HepG2 (cell line): ENCODE measurements at regions not wholly inside any gene's neighbourhood (a gene's known extent, or its start where the extent isn't known, plus 50 kb on each side); places are given as distances from the start of the nearest gene placed in this dataset.

Experiments
- ATAC-seq: fragments of 200-7000 bp; cut with Tn5 transposase; 3 replicates; pipeline ENCODE4 v1.9.1; 2020; ENCODE audit warnings: mild to moderate bottlenecking, moderate library complexity
- BruUV-seq: library from RNA; stranded (reverse); fragments of 400-500 nt; replicated peaks from 2 replicates; lab custom pipeline; 2021; lab: Mats Ljungman, UMichigan
- CTCF ChIA-PET: fragments of 300-600 bp; formaldehyde crosslinking; extraction: SDS; loops from one replicate; lab custom pipeline; 2021; ENCODE audit warnings: low total read pairs, inconsistent platforms, low intra/inter-chr PET ratio; lab: Yijun Ruan, JAX
- POLR2A ChIA-PET: fragments of 350-600 bp; sonication (Branson Sonifier 250); formaldehyde crosslinking; loops from one replicate; lab custom pipeline; 2020; ENCODE audit warnings: antibody characterized with exemption, inconsistent platforms; lab: Yijun Ruan, JAX
- DNase-seq: peaks from one replicate; pipeline ENCODE4 v3.0.0-alpha.2; 2015; ENCODE audit warnings: low spot score
- FAIRE-seq: peaks from 3 replicates; lab custom pipeline; 2011; peaks lifted over from hg19 to GRCh38; lab: Jason Lieb, UNC
- H2AFZ ChIP-seq: one replicate; pipeline ENCODE4 v1.6.1; 2011; ENCODE audit warnings: low read length, inconsistent platforms
- H3K27ac ChIP-seq: fragments of 300-600 bp; 3 replicates; pipeline ENCODE4 v1.8.0; 2011; ENCODE audit warnings: mixed run types, mild to moderate bottlenecking, mixed read lengths, low read length, inconsistent platforms; ENCODE audit not compliant: insufficient read depth; ENCODE audit errors: extremely low read length
- H3K27me3 ChIP-seq, 2 experiments: fragments of 200-600 bp in 1 of 2; 2 replicates in 1 of 2; 3 replicates in 1 of 2; pipeline versions ENCODE4 v1.6.0 to v1.8.0; 2011; ENCODE audit warnings: low read length in 2 of 2, mild to moderate bottlenecking in 2 of 2, moderate library complexity in 2 of 2, inconsistent platforms in 1 of 2; ENCODE audit not compliant: insufficient read depth in 2 of 2, control insufficient read depth in 1 of 2
- H3K36me3 ChIP-seq, 2 experiments: fragments of 200-600 bp in 1 of 2; replicated peaks in 1 of 2; 2 replicates in 1 of 2; 3 replicates in 1 of 2; pipeline versions ENCODE4 v1.5.1 to v1.8.0; 2011; ENCODE audit warnings: low read length in 2 of 2, inconsistent platforms in 1 of 2; ENCODE audit not compliant: insufficient read depth in 2 of 2, control insufficient read depth in 1 of 2
- H3K4me1 ChIP-seq: 2 replicates; pipeline ENCODE4 v1.5.1; 2012; ENCODE audit warnings: low read length, inconsistent platforms; ENCODE audit not compliant: insufficient read depth
- H3K4me2 ChIP-seq: 2 replicates; pipeline ENCODE4 v1.6.0; 2011; ENCODE audit warnings: low read depth, low read length, inconsistent platforms
- H3K4me3 ChIP-seq, 3 experiments: fragments of 200-600 bp in 1 of 3; sonication (generic), shearing (Covaris generic) in 1 of 3; replicated peaks in 1 of 3; 2 replicates each; pipeline ENCODE4 v1.5.1; 2011 to 2016; ENCODE audit warnings: low read length in 3 of 3, inconsistent platforms in 2 of 3, low read depth in 2 of 3, mild to moderate bottlenecking in 2 of 3, control low read depth in 1 of 3, mixed read lengths in 1 of 3; ENCODE audit not compliant: insufficient read depth in 1 of 3
- H3K79me2 ChIP-seq: one replicate; pipeline ENCODE4 v1.6.1; 2011; ENCODE audit warnings: low read length, inconsistent platforms; ENCODE audit not compliant: insufficient read depth
- H3K9ac ChIP-seq: 2 replicates; pipeline ENCODE4 v1.6.0; 2011; ENCODE audit warnings: mild to moderate bottlenecking, low read depth, low read length, inconsistent platforms; ENCODE audit not compliant: insufficient read depth
- H3K9me3 ChIP-seq: 2 replicates; pipeline ENCODE4 v1.5.1; 2012; ENCODE audit warnings: mild to moderate bottlenecking, low read length
- H4K20me1 ChIP-seq: 2 replicates; pipeline ENCODE4 v1.6.0; 2011; ENCODE audit warnings: inconsistent platforms, mild to moderate bottlenecking, low read length, moderate library complexity; ENCODE audit not compliant: insufficient read depth
- IKZF1 ChIP-seq: fragments of 450-650 bp; IDR thresholded peaks from 2 replicates; pipeline ENCODE4 v1.7.1; 2016
- NCOA2 ChIP-seq: sonication (generic); formaldehyde crosslinking; IDR thresholded peaks from 2 replicates; pipeline ENCODE4 v1.8.0; 2022; ENCODE audit warnings: inconsistent platforms
- SATB2 ChIP-seq: sonication (generic); formaldehyde crosslinking; IDR thresholded peaks from 2 replicates; pipeline ENCODE4 v1.5.0; 2020; ENCODE audit warnings: missing genetic modification reagents
- ZNF329 ChIP-seq: sonication (generic); formaldehyde crosslinking; IDR thresholded peaks from 2 replicates; pipeline ENCODE4 v1.9.0; 2021; ENCODE audit warnings: low read depth, mild to moderate bottlenecking, missing genetic modification reagents
- ZNF660 ChIP-seq: sonication (generic); formaldehyde crosslinking; IDR thresholded peaks from 2 replicates; pipeline ENCODE4 v1.5.1; 2020; ENCODE audit warnings: mild to moderate bottlenecking, low read depth, missing genetic modification reagents, borderline replicate concordance
- ZUFSP ChIP-seq: sonication (generic); formaldehyde crosslinking; IDR thresholded peaks from 2 replicates; pipeline ENCODE4 v1.9.0; 2021; ENCODE audit warnings: missing genetic modification reagents, mild to moderate bottlenecking, borderline replicate concordance
- WGBS: methylation state at CpG from one replicate; pipeline ENCODE4 v1.1.6; 2017; ENCODE audit warnings: low lambda C conversion rate; 5-methylcytosine and 5-hydroxymethylcytosine counted together
- in situ Hi-C: cut with HindIII; loops from 2 replicates; pipeline ENCODE4 v1.10.0; 2017; ENCODE audit warnings: low pct_unique_long_range_greater_than_20kb; ENCODE audit not compliant: extremely low pct_ligation_motif_present
- intact Hi-C: fragments of 100-400 bp; cut with micrococcal nuclease; formaldehyde crosslinking; loops from one replicate; pipeline ENCODE4 v1.10.0; 2022; ENCODE audit not compliant: unreplicated experiment

- Histone ChIP-seq H3K79me2 (no peaks in the 10 kb centered on the region), H3K9ac (no peak overlapping the region), H3K4me1 (no peaks in the 10 kb centered on the region), H3K9me3 (no peaks in the 10 kb centered on the region), H3K4me2 (no peak overlapping the region), H4K20me1 (no peaks in the 10 kb centered on the region), H3K27me3 (peaks cover 0 to 3% of the 10 kb centered on the region in 2 experiments; a peak in 1 of 5 replicates), H2AFZ (no peak overlapping the region), H3K27ac (no peak overlapping the region), H3K4me3 (no peak overlapping the region)
- intact Hi-C loops: no loop called here
- WGBS: 13% methylated on average over 5 of the region's 5 CpGs
- ATAC-seq (no peak), DNase-seq (no peak), FAIRE-seq (no peak)
- POLR2A ChIA-PET: no interaction called here
- CTCF ChIA-PET: no interaction called here
- no peak for TF ChIP-seq IKZF1
- no peak for TF ChIP-seq ZUFSP
- TF ChIP-seq ZNF329 (CRISPR knock-in tag): peak; percentile 95
- TF ChIP-seq, all 625 proteins: peak for 1
- H3K36me3 ChIP-seq: no peaks in the 10 kb centered on the region
- in situ Hi-C loops: no loop called here
- no TSS peak for BruUV-seq
Measured at GRCh38 chr1:17965515-17966100, 142.0 kb upstream of the IGSF21 start.

GRCh38 chr1:17966341-17966740, 141.3 kb upstream of the IGSF21 start:
- Histone ChIP-seq H3K4me2 (no peak overlapping the region), H3K4me3 (no peak overlapping the region), H3K27ac (no peak overlapping the region), H2AFZ (no peak overlapping the region)
- no TSS peak for BruUV-seq
- no peak for ATAC-seq
- no peak for DNase-seq
- TF ChIP-seq ZNF660 (CRISPR knock-in tag) (no peak), SATB2 (CRISPR knock-in tag) (no peak), NCOA2 (CRISPR knock-in tag) (no peak)
- TF ChIP-seq, all 625 proteins: peak for 0
- ChIA-PET POLR2A (no interaction called here), CTCF (no interaction called here)
- 6% methylated on average over 3 of the region's 7 CpGs for WGBS
- intact Hi-C loops: no loop called here
- H3K9me3 ChIP-seq: no peaks in the 10 kb centered on the region
- H3K36me3 ChIP-seq: no peaks in the 10 kb centered on the region
- no peak for FAIRE-seq
- H3K79me2 ChIP-seq: no peaks in the 10 kb centered on the region
- H3K4me1 ChIP-seq: no peaks in the 10 kb centered on the region
- in situ Hi-C loops: no loop called here
- no peak overlapping the region for H3K9ac ChIP-seq
- H4K20me1 ChIP-seq: no peaks in the 10 kb centered on the region
- peaks cover 0 to 3% of the 10 kb centered on the region in 2 experiments; a peak in 1 of 5 replicates for H3K27me3 ChIP-seq
